Body of pancreas (tissue), 4 donors: ENCODE measurements at regions not wholly inside any gene's neighbourhood (a gene's known extent, or its start where the extent isn't known, plus 50 kb on each side); places are given as distances from the start of the nearest gene placed in this dataset.

Experiments
- CTCF ChIP-seq, 7 experiments: fragments of 450-650 bp in 4 of 7; fragments of 200-600 bp in 3 of 7; sonication (generic) in 3 of 7; IDR thresholded peaks; one replicate each; pipeline ENCODE4 v1.5.1; 2016 to 2019; ENCODE audit warnings: antibody characterized with exemption in 7 of 7
- POLR2A ChIP-seq, 3 donors: fragments of 450-650 bp; IDR thresholded peaks; one replicate each; pipeline ENCODE4 v1.6.1; 2016; ENCODE audit warnings: antibody characterized with exemption in 3 of 3, mild to moderate bottlenecking in 2 of 3

DNA sequence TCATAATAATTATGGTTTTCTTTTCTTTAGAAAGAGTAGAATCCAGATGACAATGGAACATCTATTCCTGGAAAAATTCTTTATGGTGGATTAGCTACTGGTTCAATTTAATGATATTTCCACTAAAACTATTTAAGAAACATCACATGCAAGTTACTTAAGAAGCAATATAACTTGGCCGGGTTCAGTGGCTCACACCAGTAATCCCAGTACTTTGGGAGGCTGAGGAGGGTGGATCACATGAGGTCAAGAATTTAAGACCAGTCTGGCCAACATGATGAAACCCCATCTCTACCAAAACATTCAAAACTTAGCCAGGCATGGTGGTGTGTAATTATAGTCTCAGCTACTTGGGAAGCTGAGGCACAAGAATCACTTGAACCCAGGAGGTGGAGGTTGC is 65.9 kb upstream of the SMLR1 start:
- no peak for TF ChIP-seq CTCF (IDR thresholded peaks at IDR 0.05)
- no peak for TF ChIP-seq POLR2A (IDR thresholded peaks at IDR 0.05)
